Left lung (tissue), 4 donors: ENCODE measurements at regions not wholly inside any gene's neighbourhood (a gene's known extent, or its start where the extent isn't known, plus 50 kb on each side); places are given as distances from the start of the nearest gene placed in this dataset.

Experiments used
- ATAC-seq: fragments of 200-7000 bp; cut with Tn5 transposase; one replicate; pipeline ENCODE4 v1.9.1; 2020; ENCODE audit warnings: moderate library complexity
- DNase-seq, 4 donors: peaks; one replicate each; pipeline ENCODE4 v3.0.0-alpha.2; 2013 to 2020
- H3K27ac ChIP-seq, 2 donors: fragments of 200-600 bp; sonication (generic) in 1 of 2; one replicate each; pipeline versions ENCODE4 v1.5.0 to v1.8.0; 2020 to 2021
- H3K27me3 ChIP-seq, 2 donors: fragments of 200-600 bp; sonication (generic) in 1 of 2; one replicate each; pipeline versions ENCODE4 v1.5.0 to v1.8.0; 2020 to 2021
- H3K36me3 ChIP-seq, 2 donors: fragments of 200-600 bp; sonication (generic) in 1 of 2; one replicate each; pipeline versions ENCODE4 v1.5.0 to v1.8.0; 2020 to 2021
- H3K4me1 ChIP-seq, 2 donors: fragments of 200-600 bp; one replicate each; pipeline ENCODE4 v1.8.0; 2021
- H3K4me3 ChIP-seq, 2 donors: fragments of 200-600 bp; sonication (generic) in 1 of 2; one replicate each; pipeline versions ENCODE4 v1.5.0 to v1.8.0; 2020 to 2021; ENCODE audit warnings: mild to moderate bottlenecking in 1 of 2
- H3K9me3 ChIP-seq, 2 donors: fragments of 200-600 bp; sonication (generic) in 1 of 2; one replicate each; pipeline versions ENCODE4 v1.5.0 to v1.8.0; 2020 to 2021
- CTCF ChIP-seq, 2 donors: fragments of 200-600 bp; sonication (generic) in 1 of 2; IDR thresholded peaks; one replicate each; pipeline versions ENCODE4 v1.5.0 to v1.8.0; 2021; ENCODE audit warnings: antibody characterized with exemption in 2 of 2
- intact Hi-C, 2 donors: fragments of 100-400 bp; cut with DNase I; formaldehyde crosslinking; loops; one replicate each; pipeline versions ENCODE4 v1.11.2 to v1.14.2; 2022
- donor health status: DM: no; HTN: yes; CAD: no.
- donor health status: DM: no; HTN: no; CAD: no.

DNA sequence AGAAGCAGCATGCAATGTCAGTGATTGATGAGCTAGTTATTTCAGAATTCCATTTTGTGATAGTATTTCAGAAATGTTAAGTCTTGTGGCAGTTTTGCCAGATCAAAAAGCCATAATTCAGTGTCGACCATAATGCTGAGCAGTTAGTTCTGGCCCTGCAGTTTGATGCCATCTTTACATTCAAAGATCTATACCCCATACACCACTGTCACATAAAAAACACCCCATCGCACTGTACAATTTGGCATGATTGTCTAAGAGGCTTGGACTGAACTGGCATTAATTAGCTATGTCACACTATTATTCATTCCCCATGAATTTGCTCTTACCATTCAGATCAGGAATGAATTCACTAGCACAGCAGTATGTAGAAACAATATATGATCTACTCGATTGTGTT lies 127.7 kb upstream of the EPHA3 start:
- Histone ChIP-seq H3K27ac (no peak overlapping the region), H3K4me3 (no peak overlapping the region), H3K36me3 (no peaks in the 10 kb centered on the region), H3K27me3 (no peaks in the 10 kb centered on the region), H3K4me1 (no peaks in the 10 kb centered on the region), H3K9me3 (peaks cover 0 to 5% of the 10 kb centered on the region in 2 donors)
- no peak for TF ChIP-seq CTCF (IDR thresholded peaks at IDR 0.05)
- intact Hi-C loops: no loop called here
- ATAC-seq (no peak), DNase-seq (no peak)

GRCh38 chr3:88983458-88983857 lies 124.0 kb upstream of the EPHA3 start:
- H3K9me3 ChIP-seq: no peaks in the 10 kb centered on the region
- no peak overlapping the region for H3K4me3 ChIP-seq
- intact Hi-C loops: no loop called here
- H3K27ac ChIP-seq: no peak overlapping the region
- DNase-seq (no peak), ATAC-seq (no peak)
- H3K27me3 ChIP-seq: no peaks in the 10 kb centered on the region
- H3K4me1 ChIP-seq: no peaks in the 10 kb centered on the region
- H3K36me3 ChIP-seq: no peaks in the 10 kb centered on the region
- no peak for TF ChIP-seq CTCF (IDR thresholded peaks at IDR 0.05)

DNA sequence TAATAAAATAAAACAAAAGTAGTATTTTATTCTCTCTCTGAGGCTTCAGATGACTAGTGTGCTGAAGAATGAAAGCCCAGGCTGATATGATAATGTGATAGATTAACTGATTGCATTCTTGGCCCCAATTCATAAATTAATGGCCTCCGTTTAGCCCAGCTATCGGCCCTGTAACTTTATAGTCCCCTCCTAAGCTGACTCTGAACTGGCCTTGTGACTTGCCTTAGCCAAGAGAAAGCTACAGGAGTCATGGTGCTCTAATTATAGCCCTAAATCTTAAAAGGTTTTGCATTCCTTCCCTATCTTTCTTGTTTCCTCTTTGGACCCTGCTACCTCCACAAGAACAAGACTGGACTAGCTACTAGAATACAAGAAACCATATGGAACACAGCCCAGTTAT lies 123.2 kb upstream of the EPHA3 start:
- DNase-seq (no peak), ATAC-seq (no peak)
- no peak overlapping the region for H3K4me3 ChIP-seq
- no peak for TF ChIP-seq CTCF (IDR thresholded peaks at IDR 0.05)
- H3K36me3 ChIP-seq: no peaks in the 10 kb centered on the region
- intact Hi-C loops: no loop called here
- H3K9me3 ChIP-seq: no peaks in the 10 kb centered on the region
- H3K4me1 ChIP-seq: no peaks in the 10 kb centered on the region
- no peak overlapping the region for H3K27ac ChIP-seq
- H3K27me3 ChIP-seq: no peaks in the 10 kb centered on the region

DNA sequence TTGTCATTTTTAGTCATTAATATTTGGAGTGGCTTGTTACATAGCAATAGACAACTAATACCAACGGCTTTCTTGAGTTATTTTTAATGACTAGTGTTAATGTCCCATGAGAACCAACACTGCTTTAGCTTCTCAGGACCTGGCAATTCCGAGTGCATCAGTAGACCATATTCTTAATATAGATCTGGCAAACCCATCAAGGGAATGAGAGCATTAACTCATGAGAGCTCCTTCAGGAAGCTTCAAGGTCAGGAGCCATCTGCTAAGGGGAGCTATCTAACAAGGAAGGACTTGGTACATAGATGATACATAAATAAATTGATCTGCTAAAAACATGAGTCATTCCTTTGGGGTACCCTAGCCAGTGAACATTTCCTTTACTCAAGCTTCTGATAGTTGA lies 122.6 kb upstream of the EPHA3 start:
- Histone ChIP-seq H3K4me3 (no peak overlapping the region), H3K27ac (no peak overlapping the region), H3K36me3 (no peaks in the 10 kb centered on the region), H3K4me1 (no peaks in the 10 kb centered on the region), H3K27me3 (no peaks in the 10 kb centered on the region), H3K9me3 (no peaks in the 10 kb centered on the region)
- ATAC-seq (no peak), DNase-seq (no peak)
- no peak for TF ChIP-seq CTCF (IDR thresholded peaks at IDR 0.05)
- intact Hi-C loops: no loop called here

GRCh38 chr3:88985491-88985890 lies 121.9 kb upstream of the EPHA3 start:
- no peaks in the 10 kb centered on the region for H3K36me3 ChIP-seq
- H3K27me3 ChIP-seq: no peaks in the 10 kb centered on the region
- H3K27ac ChIP-seq: no peak overlapping the region
- ATAC-seq (no peak), DNase-seq (no peak)
- H3K4me3 ChIP-seq: no peak overlapping the region
- TF ChIP-seq CTCF (IDR thresholded peaks at IDR 0.05): no peak
- no peaks in the 10 kb centered on the region for H3K4me1 ChIP-seq
- intact Hi-C loops: no loop called here
- no peaks in the 10 kb centered on the region for H3K9me3 ChIP-seq
